ENCODE measurements at regions not wholly inside any gene's neighbourhood (a gene's known extent, or its start where the extent isn't known, plus 50 kb on each side); places are given as distances from the start of the nearest gene placed in this dataset.

GRCh38 chr7:126378642-126379041 is 874.1 kb downstream of the GRM8 start:
- no peak for DNase-seq

DNA sequence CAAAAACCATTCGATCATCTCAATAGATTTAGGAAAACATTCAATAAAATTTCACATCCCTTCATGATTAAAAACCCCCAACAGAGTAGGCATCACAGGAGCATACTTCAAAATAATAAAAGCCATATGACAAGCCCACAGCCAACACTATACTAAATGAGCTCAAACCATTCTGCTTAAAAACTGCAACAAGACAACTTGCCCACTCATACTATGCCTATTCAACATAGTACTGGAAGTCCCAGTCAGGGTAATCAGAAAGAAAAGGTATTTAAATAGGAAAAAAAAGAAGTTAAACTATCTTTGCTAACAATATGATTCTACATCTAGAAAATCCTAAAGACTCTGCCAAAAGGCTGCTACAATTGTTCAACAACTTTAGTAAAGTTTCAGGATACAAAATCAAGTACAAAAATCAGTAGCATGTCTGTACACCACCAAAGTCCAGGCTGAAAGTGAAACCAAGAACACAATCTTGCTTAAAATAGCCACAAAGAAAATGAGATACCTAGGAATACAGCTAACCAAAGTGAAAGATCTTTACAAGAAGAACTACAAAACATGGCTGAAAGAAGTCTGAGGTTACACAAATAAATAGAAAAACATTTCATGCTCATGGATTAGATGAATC is 882.6 kb downstream of the GRM8 start:
- DNase-seq = no peak

DNA sequence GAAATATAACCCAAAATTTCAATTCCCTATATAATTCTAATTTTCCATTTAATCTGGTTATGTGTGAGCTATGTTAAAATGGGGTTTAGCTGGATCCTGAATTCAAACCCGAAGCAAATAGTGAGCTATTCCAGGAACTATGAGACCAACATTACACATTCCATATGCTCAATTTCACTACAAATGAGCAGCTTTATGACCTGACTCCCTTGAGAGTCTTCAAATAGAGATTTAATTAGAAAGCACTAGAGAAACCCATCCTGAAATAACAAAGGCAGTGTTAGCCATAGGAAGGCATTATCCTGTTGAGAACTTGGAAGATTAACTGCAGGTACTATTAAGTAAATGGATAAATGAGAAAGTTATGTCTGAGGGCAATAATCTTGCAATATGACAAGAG is 890.0 kb downstream of the GRM8 start:
- DNase-seq = no peak

DNA sequence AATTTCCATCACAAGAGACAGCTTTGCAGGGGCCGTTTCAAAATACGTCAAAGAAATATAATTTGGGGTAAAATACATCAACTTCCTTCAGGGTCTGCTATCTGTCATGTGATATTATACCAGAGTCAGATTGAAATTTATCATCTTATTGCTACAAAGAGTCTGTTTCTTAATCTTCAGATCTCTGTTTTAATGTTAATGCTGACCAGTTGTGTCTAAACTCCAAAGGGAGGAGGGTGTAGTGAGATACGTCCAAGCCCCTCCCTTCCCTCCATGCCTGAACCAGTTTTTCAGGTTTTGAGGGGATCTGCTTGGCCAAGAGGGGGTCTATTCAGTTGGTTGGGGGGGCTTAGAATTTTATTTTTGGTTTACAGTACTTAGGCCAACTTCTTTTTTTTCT is 891.6 kb downstream of the GRM8 start:
- DNase-seq = no peak

DNA sequence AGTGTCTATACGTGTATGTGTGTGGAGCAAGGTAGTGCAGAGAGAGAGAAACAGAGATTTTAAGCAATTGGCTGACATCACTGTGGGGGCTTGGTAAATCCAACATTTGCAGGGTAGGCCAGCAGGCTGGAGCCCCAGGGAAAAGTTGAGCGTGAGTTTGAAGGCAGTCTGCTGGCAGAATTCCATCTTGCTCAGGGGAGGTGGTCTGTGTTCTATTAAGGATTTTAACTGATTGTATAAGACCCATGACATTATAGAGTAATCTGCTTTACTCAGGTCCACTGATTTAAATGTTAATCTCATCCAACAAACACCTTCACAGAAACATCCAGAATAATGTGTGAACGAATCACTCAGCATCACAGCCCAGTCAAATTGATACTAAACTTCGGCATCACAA is 912.9 kb downstream of the GRM8 start:
- DNase-seq = no peak

GRCh38 chr7:126305671-126306070 is 947.1 kb downstream of the GRM8 start:
- no peak for DNase-seq

DNA sequence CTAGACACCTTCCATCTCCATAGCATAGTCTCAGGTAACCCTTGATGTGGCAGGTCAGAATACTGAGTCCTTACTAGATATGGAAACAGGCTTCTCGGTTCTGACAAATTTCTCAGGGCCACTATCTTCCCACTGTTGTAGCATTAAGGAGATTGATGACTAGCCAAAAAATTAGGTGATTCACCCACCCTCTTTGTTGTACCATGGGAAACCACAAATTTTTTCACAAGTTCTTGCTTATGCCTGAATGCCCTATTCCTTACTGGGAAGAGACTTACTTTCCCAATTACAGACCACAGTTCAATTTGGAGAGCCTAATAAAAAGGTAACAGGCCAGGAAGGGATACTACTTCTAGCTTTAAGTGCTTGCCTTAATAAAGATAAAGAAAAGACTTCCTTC is 948.8 kb downstream of the GRM8 start:
- no peak for DNase-seq

GRCh38 chr7:126302639-126303038 is 950.1 kb downstream of the GRM8 start:
- DNase-seq = no peak

DNA sequence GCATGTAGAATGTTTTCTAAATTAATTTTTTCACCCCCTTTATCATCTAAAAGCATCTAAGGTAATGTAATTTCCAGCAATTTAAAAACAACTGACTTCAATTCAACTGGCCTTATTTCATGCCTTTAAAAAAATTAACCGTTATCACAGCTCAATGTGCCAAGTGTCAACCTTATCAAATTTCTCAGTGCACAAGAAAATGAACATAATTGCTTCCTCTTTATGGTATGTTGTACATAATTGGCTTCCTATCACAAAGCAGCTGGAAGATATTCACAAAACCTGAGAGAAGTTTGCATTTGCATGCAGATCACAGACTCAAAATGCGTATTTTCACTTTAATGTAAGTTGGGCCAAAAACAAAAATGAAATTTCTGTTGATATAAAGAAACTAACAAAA is 966.4 kb downstream of the GRM8 start:
- no peak for DNase-seq

DNA sequence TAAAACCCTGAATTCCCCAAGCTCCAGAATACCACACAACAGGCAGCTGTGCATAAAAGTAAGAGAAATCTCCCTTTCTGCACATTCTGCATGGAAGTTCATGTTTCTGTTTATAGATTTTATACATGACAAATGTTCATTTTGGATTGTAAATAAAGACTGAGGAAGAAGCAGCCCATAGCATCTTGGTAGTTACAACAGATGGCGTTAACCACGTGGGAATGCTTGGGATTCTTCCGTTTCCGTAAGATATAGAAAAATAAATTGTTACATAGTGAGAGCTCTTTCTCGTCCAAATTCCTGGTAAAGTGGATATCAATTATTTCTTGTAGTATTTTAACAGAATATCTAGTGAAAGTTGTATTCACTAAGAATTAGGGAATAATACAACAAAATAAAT is 1016.5 kb downstream of the GRM8 start:
- no peak for DNase-seq

DNA sequence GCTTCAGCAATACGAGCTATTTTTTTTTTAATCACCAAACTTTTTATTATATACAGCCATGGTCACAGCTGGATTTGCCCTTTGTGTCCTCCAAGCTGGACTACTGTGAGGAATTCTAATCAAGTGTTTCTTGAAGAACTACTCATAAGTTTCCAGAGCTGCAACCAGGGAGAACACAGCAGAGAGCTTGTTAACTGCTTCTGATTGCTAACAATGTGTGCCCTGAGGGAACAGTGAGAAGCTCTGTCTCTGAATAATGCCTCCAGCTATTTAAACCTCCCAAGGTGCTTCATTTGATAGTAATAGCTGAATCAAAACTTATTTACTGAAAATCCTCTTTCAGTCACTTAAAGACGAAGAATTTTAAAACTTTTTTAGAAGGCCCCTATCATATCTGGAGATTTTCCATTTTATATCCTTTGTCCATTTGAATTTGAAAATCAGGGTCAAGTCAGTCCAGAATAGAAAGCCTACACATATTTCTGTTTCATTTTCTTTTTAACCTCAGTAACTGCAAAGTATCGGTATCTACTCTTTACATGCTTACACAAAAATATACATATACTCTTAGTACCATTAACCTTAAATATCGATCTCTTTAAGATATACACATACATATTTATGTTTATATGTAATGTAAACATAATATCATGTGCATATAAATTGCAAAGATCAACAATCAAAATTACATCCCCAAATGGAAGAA is 1024.2 kb downstream of the GRM8 start:
- no peak for DNase-seq

DNA sequence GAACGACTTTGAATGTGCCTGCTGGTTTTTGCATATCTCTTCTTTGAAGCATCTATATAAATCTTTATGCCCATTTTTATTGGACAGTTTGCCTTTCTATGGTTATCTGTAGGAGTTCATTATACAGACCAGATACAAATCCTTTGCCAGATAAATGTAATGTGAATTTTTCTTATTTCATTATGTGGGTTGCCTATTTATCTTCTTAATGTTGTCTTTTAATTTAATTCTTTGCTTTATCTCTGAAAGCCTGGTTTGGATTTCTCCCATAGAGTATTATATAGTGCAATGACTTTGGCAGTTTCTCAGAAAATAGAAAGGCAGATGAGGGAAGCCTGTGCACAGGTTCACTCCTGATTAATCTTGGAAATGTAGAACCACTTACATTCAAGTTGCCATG is 1025.1 kb downstream of the GRM8 start:
- DNase-seq = no peak

GRCh38 chr7:126227055-126227454 is 1025.7 kb downstream of the GRM8 start:
- DNase-seq = no peak

GRCh38 chr7:126223729-126224128 is 1029.0 kb downstream of the GRM8 start:
- no peak for DNase-seq

DNA sequence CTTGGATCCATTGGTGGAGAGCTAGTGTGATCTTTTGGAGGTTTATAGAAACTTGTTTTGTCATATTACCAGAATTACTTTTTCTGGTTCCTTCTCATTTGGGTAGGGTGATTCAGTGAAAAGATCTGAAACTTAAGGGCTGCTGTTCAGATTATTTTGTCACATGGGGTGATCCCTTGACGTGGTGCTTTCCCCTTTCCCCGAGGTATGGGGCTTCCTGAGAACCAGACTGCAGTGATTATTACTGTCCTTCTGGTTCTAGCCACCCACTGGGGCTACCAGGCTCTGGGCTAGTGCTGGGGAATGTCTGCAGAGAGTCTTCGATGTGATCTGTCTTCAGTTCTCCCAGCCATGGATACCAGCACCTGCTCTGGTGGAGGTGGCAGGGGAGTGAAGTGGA is 1030.0 kb downstream of the GRM8 start:
- no peak for DNase-seq

GRCh38 chr7:126215785-126216184 is 1037.0 kb downstream of the GRM8 start:
- DNase-seq = no peak

DNA sequence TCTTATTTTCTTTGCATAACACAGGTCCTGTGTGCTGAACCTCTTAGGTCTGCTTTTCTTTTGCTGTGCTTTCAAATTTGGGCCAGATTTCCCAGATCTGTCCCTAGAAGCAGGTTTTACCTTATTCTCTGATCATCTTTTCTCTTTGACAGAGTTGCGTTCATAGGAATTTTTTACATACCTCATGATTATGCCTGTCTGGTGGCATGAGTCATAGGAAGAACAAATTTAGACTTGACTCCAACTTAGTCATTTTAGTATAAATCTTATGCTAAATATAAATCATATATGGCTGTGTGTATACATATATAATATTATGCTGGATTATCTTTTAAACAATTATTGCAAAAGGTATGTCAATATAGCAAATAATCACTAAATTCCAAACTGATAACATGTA is 1038.9 kb downstream of the GRM8 start:
- DNase-seq = no peak

- DNase-seq = no peak
These were observed 1040.9 kb downstream of the GRM8 start for GRCh38 chr7:126211875-126212274.

- DNase-seq = no peak
These were observed 1042.0 kb downstream of the GRM8 start for GRCh38 chr7:126210707-126211106.

- no peak for DNase-seq
These were observed 1049.6 kb downstream of the GRM8 start for GRCh38 chr7:126203185-126203584.

DNA sequence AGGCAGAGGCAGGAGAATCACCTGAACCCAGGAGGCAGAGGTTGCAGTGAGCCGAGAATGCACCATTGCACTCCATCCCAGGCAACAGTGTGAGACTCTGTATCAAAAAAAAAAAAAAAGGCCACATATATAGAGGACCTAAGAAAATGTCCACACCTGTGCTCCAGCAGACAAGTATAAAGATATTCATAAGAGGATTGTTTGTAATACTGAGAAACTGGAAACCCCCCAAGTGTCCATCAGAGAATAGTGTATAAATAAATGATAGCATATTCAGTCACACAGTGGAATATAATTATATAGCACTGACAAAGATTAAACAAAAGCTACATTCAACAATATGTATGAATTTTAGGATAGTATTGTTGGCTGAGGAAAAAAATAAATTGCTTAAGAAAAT is 1050.6 kb downstream of the GRM8 start:
- DNase-seq = no peak

DNA sequence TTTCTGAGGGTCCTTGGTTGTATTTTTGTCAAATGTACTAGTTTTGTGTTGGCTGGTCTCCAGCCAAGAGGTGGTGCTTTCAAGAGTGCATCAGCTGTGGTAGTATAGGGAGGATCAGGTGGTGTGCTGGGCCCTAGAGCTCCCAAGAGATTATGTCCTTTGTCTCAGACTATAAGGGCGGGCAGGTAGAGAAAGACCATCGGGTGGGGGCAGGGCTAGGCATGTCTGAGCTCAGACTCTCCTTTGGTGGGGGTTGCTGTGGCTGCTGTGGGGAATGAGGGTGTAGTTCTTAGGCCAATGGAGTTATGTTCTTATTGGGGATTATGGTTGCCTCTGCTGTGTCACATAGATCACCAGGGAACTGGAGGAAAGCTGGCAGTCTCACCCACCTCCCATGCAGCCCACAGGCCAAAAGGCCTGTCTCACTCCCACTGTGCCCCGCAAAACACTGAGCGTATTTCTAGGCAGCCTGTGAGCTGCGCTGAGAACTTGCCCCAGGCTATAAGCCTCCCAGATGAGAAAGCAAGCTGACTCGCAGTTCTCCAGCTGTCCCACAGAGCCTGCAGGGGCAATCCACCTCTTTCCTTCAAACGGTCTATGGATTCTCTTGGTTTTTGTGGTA is 1066.7 kb downstream of the GRM8 start:
- no peak for DNase-seq

DNA sequence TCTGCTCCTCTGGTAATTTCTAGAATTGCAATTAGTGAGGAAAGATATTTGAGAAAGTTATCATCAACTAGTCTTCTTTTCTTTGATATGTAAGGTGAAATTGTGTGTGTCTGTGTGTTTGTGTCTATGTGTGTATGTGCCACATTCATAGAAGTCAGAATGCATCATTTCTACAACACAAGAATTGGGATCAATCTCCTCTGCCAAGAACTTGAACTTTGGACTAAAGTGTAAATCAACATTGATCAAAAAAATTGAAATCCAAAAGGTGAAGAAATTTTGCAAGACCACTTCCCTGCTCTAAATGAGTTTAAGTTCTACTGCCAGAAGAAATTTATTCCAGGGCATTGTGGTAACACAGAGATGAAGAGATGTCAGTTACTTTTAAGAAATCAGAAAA is 1072.8 kb downstream of the GRM8 start:
- no peak for DNase-seq

- no peak for DNase-seq
These were observed 1073.9 kb downstream of the GRM8 start for GRCh38 chr7:126178865-126179264.
